B cell (primary cell): ENCODE measurements at regions not wholly inside any gene's neighbourhood (a gene's known extent, or its start where the extent isn't known, plus 50 kb on each side); places are given as distances from the start of the nearest gene placed in this dataset.

ENCODE experiments used
- ATAC-seq: fragments of 200-7000 bp; cut with Tn5 transposase; one replicate; pipeline ENCODE4 v1.10.0; 2021; ENCODE audit warnings: low read depth, mild to moderate bottlenecking, moderate number of reproducible peaks, moderate library complexity
- CTCF ChIA-PET: fragments of 350-600 bp; sonication (Branson Sonifier 250); formaldehyde crosslinking; loops from one replicate; lab custom pipeline; 2021; ENCODE audit warnings: antibody characterized with exemption, inconsistent platforms; lab: Charles Lee
- POLR2A ChIA-PET: fragments of 350-600 bp; sonication (Branson Sonifier 250); formaldehyde crosslinking; loops from one replicate; lab custom pipeline; 2021; ENCODE audit warnings: antibody characterized with exemption; lab: Charles Lee
- DNase-seq: peaks from one replicate; pipeline ENCODE4 v3.0.0; 2013
- H2AFZ ChIP-seq: 2 replicates; pipeline ENCODE4 v1.6.1; 2012; ENCODE audit warnings: mild to moderate bottlenecking, low read depth, low read length; ENCODE audit not compliant: insufficient read depth, poor library complexity, severe bottlenecking
- H3K27ac ChIP-seq, 2 donors: 1 replicate in 1 of 2; 2 replicates in 1 of 2; pipeline ENCODE4 v1.5.1; 2012 to 2013; ENCODE audit warnings: low read length in 2 of 2, mild to moderate bottlenecking in 2 of 2, moderate library complexity in 1 of 2
- H3K27me3 ChIP-seq, 4 experiments: fragments of 200-600 bp in 1 of 4; sonication (generic) in 1 of 4; replicated peaks in 1 of 4; 1 replicate in 2 of 4; 2 replicates in 2 of 4; pipeline versions ENCODE4 v1.6.1 to v1.7.0; 2013 to 2016; ENCODE audit warnings: low read length in 3 of 4, mild to moderate bottlenecking in 2 of 4, mixed read lengths in 1 of 4, moderate library complexity in 1 of 4; ENCODE audit not compliant: insufficient read depth in 4 of 4, control insufficient read depth in 3 of 4; ENCODE audit errors: control extremely low read depth in 1 of 4
- H3K36me3 ChIP-seq, 2 experiments: replicated peaks in 1 of 2; 1 replicate in 1 of 2; 2 replicates in 1 of 2; pipeline versions ENCODE4 v1.6.1 to v1.7.1; 2013; ENCODE audit warnings: low read length in 1 of 2; ENCODE audit not compliant: insufficient read depth in 2 of 2, control insufficient read depth in 1 of 2; ENCODE audit errors: control extremely low read depth in 1 of 2, extremely low read depth in 1 of 2
- H3K4me1 ChIP-seq, 2 donors: fragments of 200-600 bp in 1 of 2; sonication (generic) in 1 of 2; 1 replicate in 1 of 2; 2 replicates in 1 of 2; pipeline versions ENCODE4 v1.5.1 to v1.6.1; 2013 to 2017; ENCODE audit warnings: low read length in 2 of 2; ENCODE audit not compliant: control insufficient read depth in 2 of 2, insufficient read depth in 2 of 2
- H3K4me2 ChIP-seq: replicated peaks from 2 replicates; pipeline ENCODE3; 2012; ENCODE audit warnings: mild to moderate bottlenecking, low read depth, low read length; ENCODE audit not compliant: poor library complexity, severe bottlenecking
- H3K4me3 ChIP-seq, 5 experiments: fragments of 200-600 bp in 1 of 5; sonication (generic) in 1 of 5; 1 replicate in 3 of 5; 2 replicates in 2 of 5; pipeline versions ENCODE4 v1.5.1 to v1.7.0; 2011 to 2016; ENCODE audit warnings: low read length in 4 of 5, mild to moderate bottlenecking in 4 of 5, low read depth in 2 of 5, control low read depth in 1 of 5, moderate library complexity in 1 of 5; ENCODE audit not compliant: insufficient read depth in 1 of 5; ENCODE audit errors: control extremely low read depth in 1 of 5, extremely low read depth in 1 of 5
- H3K79me2 ChIP-seq: fragments of 200-600 bp; sonication (generic); one replicate; pipeline ENCODE4 v1.6.0; 2016; ENCODE audit warnings: low read length; ENCODE audit not compliant: control insufficient read depth, insufficient read depth
- H3K9ac ChIP-seq: fragments of 200-600 bp; sonication (generic); 2 replicates; pipeline ENCODE4 v1.6.1; 2017; ENCODE audit warnings: mild to moderate bottlenecking, low read length, moderate library complexity
- H3K9me3 ChIP-seq, 3 donors: one replicate each; pipeline versions ENCODE4 v1.6.1 to v1.7.1; 2013; ENCODE audit warnings: low read length in 2 of 3; ENCODE audit not compliant: control insufficient read depth in 2 of 3, insufficient read depth in 1 of 3; ENCODE audit errors: control extremely low read depth in 1 of 3
- H4K20me1 ChIP-seq: 2 replicates; pipeline ENCODE4 v1.6.0; 2012; ENCODE audit warnings: mild to moderate bottlenecking, low read length; ENCODE audit not compliant: insufficient read depth, control insufficient read depth, poor library complexity, severe bottlenecking
- H3K27ac Mint-ChIP-seq: one replicate; pipeline ENCODE4 v1.8.0; 2021; ENCODE audit warnings: mixed read lengths
- H3K27me3 Mint-ChIP-seq: one replicate; pipeline ENCODE4 v1.8.0; 2021; ENCODE audit warnings: mixed read lengths
- H3K4me1 Mint-ChIP-seq: one replicate; pipeline ENCODE4 v1.8.0; 2021; ENCODE audit warnings: mixed read lengths
- H3K4me3 Mint-ChIP-seq: one replicate; pipeline ENCODE4 v1.8.0; 2021; ENCODE audit warnings: mixed read lengths
- H3K9me3 Mint-ChIP-seq: one replicate; pipeline ENCODE4 v1.8.0; 2022; ENCODE audit warnings: mixed read lengths; ENCODE audit not compliant: insufficient read depth
- CTCF ChIP-seq: fragments of 200-600 bp; IDR thresholded peaks from one replicate; pipeline ENCODE4 v1.8.0; 2022; ENCODE audit warnings: antibody characterized with exemption, mild to moderate bottlenecking
- EZH2 ChIP-seq: IDR thresholded peaks from 2 replicates; pipeline ENCODE4 v1.6.1; 2012; ENCODE audit warnings: borderline replicate concordance, low read depth, mild to moderate bottlenecking, moderate library complexity, low read length; ENCODE audit not compliant: insufficient read depth, poor library complexity, severe bottlenecking
- WGBS: methylation state at CpG from one replicate; pipeline ENCODE4 v1.1.5; 2013; ENCODE audit warnings: missing lambda C conversion rate; ENCODE audit not compliant: insufficient coverage; 5-methylcytosine and 5-hydroxymethylcytosine counted together
- intact Hi-C: fragments of 100-400 bp; cut with micrococcal nuclease; formaldehyde crosslinking; loops from one replicate; pipeline ENCODE4 v1.10.0; 2022

DNA sequence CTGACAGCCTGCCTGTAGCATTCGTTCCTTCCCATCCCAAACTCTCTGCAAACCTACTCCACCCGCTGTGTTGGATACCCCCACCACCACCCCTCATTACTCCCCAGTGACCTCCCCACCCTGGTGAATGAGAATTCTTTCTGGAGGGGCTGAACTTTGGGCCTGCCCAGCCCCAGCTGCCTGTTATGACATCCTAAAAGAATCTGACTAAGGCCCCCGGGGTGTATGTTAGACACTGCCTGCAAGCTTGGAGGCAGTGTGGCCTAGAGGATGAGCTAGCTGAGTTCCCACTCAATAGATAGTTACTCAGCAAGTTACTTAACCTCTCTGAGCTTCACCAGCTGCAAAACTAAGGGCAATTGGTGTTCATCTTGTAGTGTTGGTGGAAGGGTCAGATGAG, 110.2 kb upstream of the FGGY start:
- POLR2A ChIA-PET = interaction anchor here (0.7 kb wide), 1 partner anchor 402 kb away, joined by 4 read pairs; no protein-coding TSS in a partner anchor
- Histone ChIP-seq H3K36me3 (no peaks in the 10 kb centered on the region), H3K9ac (no peak overlapping the region), H3K9me3 (no peaks in the 10 kb centered on the region), H3K27me3 (no peaks in the 10 kb centered on the region), H4K20me1 (no peaks in the 10 kb centered on the region), H2AFZ (no peak overlapping the region), H3K4me1 (peaks cover 0 to 5% of the 10 kb centered on the region in 2 donors), H3K4me2 (no peak overlapping the region), H3K79me2 (no peaks in the 10 kb centered on the region), H3K4me3 (no peak overlapping the region), H3K27ac (no peak overlapping the region)
- CTCF ChIA-PET = no interaction called here
- Mint-ChIP-seq H3K4me3 (no peak overlapping the region), H3K27me3 (no peaks in the 10 kb centered on the region), H3K27ac (no peak overlapping the region), H3K4me1 (peaks cover 7% of the 10 kb centered on the region), H3K9me3 (no peaks in the 10 kb centered on the region)
- 93% methylated on average over 2 of the region's 3 CpGs for WGBS
- ATAC-seq (no peak), DNase-seq (no peak)
- intact Hi-C loops = no loop called here
- TF ChIP-seq EZH2 (no peak), CTCF (no peak)

DNA sequence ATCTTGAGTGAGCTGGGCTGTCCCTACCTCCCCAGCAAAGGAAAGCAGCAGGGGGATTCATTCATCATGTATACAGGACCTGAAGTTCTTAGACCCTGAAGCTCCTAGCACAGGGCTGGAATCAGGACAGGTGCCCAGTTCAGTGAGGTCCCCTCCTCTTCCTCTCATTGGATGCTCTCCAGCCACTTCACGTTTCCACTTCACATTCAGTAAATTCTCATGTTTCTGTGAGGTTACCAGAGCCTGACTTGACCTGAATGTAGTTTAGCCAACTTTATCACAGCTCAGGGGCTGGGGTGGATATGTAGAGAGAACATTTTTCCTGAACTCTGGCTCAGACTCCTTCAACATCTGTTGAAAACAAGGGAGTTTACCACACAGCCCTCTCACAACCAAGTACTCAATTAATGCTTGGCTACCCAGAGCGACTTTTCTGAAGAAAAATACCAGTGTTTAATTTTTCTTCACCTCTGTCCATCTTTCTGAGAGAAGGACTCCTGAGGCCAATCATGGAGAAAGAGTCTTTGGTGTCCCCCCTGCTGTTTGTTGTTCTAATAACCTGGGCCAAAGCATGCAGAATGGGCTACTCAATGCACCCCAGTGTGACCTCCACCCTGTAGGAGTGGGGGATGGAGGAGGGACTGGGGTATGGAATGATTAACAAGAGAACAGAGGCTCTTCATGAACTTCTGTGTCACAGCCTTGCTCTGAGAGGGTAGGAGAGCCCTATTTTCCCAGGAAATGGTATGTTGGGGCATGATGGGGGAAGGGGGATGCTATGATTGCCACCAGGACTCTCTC, 108.3 kb upstream of the FGGY start:
- Histone ChIP-seq H3K27me3 (no peaks in the 10 kb centered on the region), H3K9me3 (peaks cover 2 to 3% (median 2%) of the 10 kb centered on the region in 3 donors), H3K27ac (no peak overlapping the region), H3K36me3 (no peaks in the 10 kb centered on the region), H3K79me2 (no peaks in the 10 kb centered on the region), H3K4me2 (no peak overlapping the region), H3K9ac (no peak overlapping the region), H4K20me1 (no peaks in the 10 kb centered on the region), H3K4me3 (no peak overlapping the region), H2AFZ (no peak overlapping the region), H3K4me1 (peaks cover 0 to 5% of the 10 kb centered on the region in 2 donors)
- CTCF ChIA-PET = no interaction called here
- DNase-seq (no peak), ATAC-seq (no peak)
- TF ChIP-seq EZH2 (no peak), CTCF (no peak)
- intact Hi-C loops = no loop called here
- WGBS = no CpG with 5 or more reads among the region's 2 CpGs
- POLR2A ChIA-PET = no interaction called here
- Mint-ChIP-seq H3K4me1 (peaks cover 7% of the 10 kb centered on the region), H3K27ac (no peak overlapping the region), H3K27me3 (no peaks in the 10 kb centered on the region), H3K9me3 (no peaks in the 10 kb centered on the region), H3K4me3 (no peak overlapping the region)
